ENCODE measurements at regions not wholly inside any gene's neighbourhood (a gene's known extent, or its start where the extent isn't known, plus 50 kb on each side); places are given as distances from the start of the nearest gene placed in this dataset.

DNA sequence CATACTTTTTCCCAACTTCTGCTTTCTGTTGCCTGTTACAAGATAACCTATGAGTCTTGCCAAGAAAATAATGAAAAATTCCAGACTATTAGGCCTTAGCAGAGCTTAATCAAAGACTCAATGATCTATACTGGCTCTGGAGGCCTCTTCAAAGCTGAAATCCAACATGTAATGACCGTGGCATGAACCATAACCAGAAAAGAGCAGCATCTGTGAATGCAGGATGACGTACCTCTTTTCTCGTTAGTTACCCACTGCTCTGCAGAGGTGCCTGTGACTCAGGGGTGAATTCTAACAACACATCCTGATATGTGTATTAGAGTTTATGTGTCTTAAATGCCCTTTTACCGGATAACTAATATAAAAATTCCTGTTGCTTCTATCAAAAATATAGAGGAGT is 645.4 kb downstream of the PRELID2 start:
- TF ChIP-seq, protein P1, sequence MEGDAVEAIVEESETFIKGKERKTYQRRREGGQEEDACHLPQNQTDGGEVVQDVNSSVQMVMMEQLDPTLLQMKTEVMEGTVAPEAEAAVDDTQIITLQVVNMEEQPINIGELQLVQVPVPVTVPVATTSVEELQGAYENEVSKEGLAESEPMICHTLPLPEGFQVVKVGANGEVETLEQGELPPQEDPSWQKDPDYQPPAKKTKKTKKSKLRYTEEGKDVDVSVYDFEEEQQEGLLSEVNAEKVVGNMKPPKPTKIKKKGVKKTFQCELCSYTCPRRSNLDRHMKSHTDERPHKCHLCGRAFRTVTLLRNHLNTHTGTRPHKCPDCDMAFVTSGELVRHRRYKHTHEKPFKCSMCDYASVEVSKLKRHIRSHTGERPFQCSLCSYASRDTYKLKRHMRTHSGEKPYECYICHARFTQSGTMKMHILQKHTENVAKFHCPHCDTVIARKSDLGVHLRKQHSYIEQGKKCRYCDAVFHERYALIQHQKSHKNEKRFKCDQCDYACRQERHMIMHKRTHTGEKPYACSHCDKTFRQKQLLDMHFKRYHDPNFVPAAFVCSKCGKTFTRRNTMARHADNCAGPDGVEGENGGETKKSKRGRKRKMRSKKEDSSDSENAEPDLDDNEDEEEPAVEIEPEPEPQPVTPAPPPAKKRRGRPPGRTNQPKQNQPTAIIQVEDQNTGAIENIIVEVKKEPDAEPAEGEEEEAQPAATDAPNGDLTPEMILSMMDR (IDR thresholded peaks at IDR 0.05; ENCODE audit: borderline replicate concordance, control extremely low read depth, extremely low read depth, insufficient read depth, missing control alignments): no peak
- no peak for DNase-seq (ENCODE audit: low spot score)
- in situ Hi-C loops (cut with MboI; ENCODE audit: low sequenced_read_pairs, unreplicated experiment): no loop called here

DNA sequence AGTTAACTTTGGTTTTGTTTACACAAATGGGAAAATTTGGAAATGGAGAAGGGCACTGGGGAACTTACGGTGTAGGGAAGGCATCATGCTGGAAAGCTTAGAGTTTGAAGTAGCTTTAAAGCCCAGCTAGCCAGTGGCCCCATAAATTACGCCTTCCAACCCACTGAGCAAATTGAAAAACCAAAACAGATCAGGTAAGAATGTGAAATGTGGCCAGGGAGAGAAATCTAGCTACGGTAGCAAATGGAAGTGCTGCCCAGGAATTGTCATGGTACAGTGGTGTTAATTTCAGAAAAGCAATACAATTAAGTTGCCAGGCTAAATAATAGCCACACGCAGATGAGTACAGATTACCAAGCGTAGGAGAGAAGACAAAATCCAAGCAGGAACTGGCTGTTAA is 654.8 kb downstream of the PRELID2 start:
- DNase-seq (ENCODE audit: low spot score): no peak
- TF ChIP-seq, protein P1 (IDR thresholded peaks at IDR 0.05; ENCODE audit: borderline replicate concordance, control extremely low read depth, extremely low read depth, insufficient read depth, missing control alignments): no peak
- in situ Hi-C loops (cut with MboI; ENCODE audit: low sequenced_read_pairs, unreplicated experiment): no loop called here

DNA sequence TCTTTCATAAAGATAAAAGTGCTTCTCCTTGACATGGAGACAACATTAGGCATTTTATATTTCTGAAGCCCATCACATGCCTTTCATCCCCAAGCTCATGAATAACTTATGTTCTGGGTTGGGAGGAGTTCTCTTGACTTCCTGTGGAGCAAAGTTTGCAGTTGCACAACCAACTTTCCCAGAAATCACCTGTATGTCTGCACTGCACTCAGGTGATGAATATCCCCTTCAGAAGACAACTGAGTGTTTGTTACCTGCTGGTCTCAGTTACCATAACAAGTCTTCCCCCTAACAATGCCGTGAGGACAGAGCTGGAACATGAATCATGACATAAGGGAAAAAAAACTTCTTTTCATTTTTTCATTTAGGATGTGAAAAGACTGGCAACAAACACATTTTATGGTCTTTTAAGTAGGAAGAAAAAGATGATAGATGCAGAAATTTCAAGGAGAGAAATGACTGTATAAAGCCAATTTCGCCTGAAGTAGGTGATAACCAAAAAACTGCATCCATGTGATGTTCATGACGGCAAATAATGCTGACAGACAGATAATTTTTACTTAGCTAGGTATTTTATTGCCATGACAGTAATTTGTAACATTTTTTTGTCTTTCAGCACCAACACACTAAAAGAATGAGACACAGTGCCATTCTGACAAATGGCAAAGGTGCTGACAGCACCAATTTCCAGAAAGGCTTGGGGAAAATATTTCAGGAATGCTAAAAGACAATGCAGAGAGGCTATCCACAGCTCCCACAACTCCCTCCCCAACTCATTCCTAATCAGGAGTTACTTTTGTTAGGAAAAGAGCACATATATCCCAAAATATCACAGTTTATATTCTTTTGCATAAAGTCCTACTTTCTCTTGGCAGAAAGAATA is 656.3 kb downstream of the PRELID2 start:
- TF ChIP-seq, protein P1 (IDR thresholded peaks at IDR 0.05; ENCODE audit: borderline replicate concordance, control extremely low read depth, extremely low read depth, insufficient read depth, missing control alignments): no peak
- DNase-seq (ENCODE audit: low spot score): no peak
- in situ Hi-C loops (cut with MboI; ENCODE audit: low sequenced_read_pairs, unreplicated experiment): no loop called here

DNA sequence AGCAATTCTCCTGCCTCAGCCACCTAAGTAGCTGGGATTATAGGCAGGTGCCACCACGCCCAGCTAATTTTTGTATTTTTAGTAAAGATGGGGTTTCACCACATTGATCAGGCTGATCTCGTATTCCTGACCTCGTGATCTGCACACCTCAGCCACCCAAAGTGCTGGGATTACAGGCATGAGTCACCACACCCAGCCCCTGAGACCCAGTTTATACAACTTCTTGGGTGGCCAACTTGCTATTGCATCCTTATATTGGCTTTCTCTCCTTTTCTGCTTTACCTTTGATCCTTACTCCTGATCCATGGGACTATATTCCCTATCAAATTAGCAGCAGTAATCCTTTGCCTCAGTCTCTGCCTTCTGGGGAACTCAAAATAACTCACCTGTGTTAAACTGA is 659.1 kb downstream of the PRELID2 start:
- TF ChIP-seq, protein P1 (IDR thresholded peaks at IDR 0.05; ENCODE audit: borderline replicate concordance, control extremely low read depth, extremely low read depth, insufficient read depth, missing control alignments): no peak
- in situ Hi-C loops (cut with MboI; ENCODE audit: low sequenced_read_pairs, unreplicated experiment): no loop called here
- no peak for DNase-seq (ENCODE audit: low spot score)

DNA sequence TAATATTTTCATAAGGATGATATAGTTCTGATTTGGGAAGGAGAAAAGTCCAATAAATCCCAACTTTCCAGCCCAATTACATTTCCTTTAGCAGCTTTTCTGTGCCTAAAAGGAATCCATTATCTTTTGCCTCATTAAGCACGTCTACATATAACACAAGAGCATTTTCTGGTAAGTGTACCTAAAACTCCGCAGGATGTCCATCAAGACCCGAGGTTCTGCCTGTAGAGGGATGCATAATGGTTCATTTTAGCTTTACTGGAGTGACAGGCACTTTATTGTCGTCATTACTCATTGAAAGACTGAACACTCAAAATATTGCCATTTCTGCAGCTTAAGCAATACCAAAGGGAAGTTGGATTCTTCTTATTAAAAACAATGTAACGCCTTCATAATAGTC is 669.0 kb downstream of the PRELID2 start:
- in situ Hi-C loops (cut with MboI; ENCODE audit: low sequenced_read_pairs, unreplicated experiment): no loop called here
- TF ChIP-seq, protein P1 (IDR thresholded peaks at IDR 0.05; ENCODE audit: borderline replicate concordance, control extremely low read depth, extremely low read depth, insufficient read depth, missing control alignments): no peak
- no peak for DNase-seq (ENCODE audit: low spot score)

DNA sequence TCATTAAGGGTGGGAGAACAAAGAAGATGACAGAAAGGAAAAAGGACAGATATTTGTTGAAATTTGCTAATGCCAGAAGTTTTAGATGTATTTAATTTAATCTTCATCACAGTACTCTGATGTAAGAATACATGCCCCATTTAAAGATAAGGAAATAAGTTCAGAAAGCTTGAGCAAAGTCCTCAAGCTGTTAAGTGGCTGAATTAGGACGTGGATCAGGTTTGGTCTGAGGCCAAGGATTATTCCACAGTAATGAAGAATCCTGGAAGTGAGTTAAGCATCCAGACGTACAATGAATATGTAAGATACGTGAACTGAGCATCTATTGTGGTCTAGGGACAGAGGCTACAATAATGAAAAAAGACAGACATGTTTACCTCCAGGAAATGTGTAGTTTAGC is 671.3 kb downstream of the PRELID2 start:
- in situ Hi-C loops (cut with MboI; ENCODE audit: low sequenced_read_pairs, unreplicated experiment): no loop called here
- TF ChIP-seq, protein P1 (IDR thresholded peaks at IDR 0.05; ENCODE audit: borderline replicate concordance, control extremely low read depth, extremely low read depth, insufficient read depth, missing control alignments): no peak
- DNase-seq (ENCODE audit: low spot score): no peak

Measured in GM13976 (cell line).